ENCODE measurements at regions not wholly inside any gene's neighbourhood (a gene's known extent, or its start where the extent isn't known, plus 50 kb on each side); places are given as distances from the start of the nearest gene placed in this dataset.

DNA sequence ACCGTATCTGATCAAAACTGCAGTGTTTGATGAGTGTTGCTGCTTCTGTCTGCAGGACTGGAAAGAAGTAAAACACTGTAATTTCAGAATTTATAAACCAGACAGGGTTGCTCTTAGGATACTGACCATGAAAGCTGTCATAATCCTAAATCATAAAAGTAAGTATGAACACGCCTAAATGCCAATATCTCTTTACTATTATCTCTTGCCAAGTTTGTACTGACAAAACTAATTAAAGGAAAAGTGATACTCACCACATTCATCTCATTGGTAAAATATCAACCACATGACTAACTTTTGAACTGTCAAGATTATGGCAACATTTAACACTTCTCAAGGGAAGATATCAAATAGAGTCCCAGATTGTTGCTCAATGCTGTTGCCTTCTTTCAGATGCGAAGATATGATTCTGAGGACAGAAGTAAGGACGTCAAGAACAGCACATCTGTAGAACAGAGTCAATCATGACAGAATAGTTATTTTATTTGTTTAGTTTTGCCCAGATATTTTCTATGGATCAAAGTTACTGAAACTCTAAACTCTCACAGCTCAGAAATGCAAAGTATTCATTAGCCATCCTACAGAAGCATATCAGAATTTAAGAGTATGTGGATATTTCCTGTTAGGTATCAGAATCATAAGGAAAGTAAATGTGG lies 61.4 kb upstream of the COL8A1 start:
- H3K4me1 ChIP-seq (ENCODE audit: control insufficient read depth in 2 of 3, insufficient read depth in 2 of 3, low read depth in 1 of 3, low read length in 3 of 3), result no peaks in the 10 kb centered on the region
- no peaks in the 10 kb centered on the region for H3K36me3 ChIP-seq (ENCODE audit: control insufficient read depth in 2 of 3, insufficient read depth in 3 of 3, low read length in 3 of 3)
- peaks cover 0 to 5% (median 0%) of the 10 kb centered on the region in 3 donors for H3K9me3 ChIP-seq (ENCODE audit: control insufficient read depth in 2 of 3, insufficient read depth in 1 of 3, low read length in 3 of 3)
- FAIRE-seq (no peak), DNase-seq (no peak)
- H3K4me3 ChIP-seq (ENCODE audit: low read length in 3 of 3), result no peak overlapping the region
- H3K27me3 ChIP-seq (ENCODE audit: control insufficient read depth, insufficient read depth, low read length), result no peaks in the 10 kb centered on the region
- intact Hi-C loops (cut with DNase I), result no loop called here
- no peak overlapping the region for H3K27ac ChIP-seq (ENCODE audit: low read depth in 2 of 2, low read length in 2 of 2)
- H3K9ac ChIP-seq (ENCODE audit: low read length in 3 of 3), result no peak overlapping the region
- TF ChIP-seq, protein P1, sequence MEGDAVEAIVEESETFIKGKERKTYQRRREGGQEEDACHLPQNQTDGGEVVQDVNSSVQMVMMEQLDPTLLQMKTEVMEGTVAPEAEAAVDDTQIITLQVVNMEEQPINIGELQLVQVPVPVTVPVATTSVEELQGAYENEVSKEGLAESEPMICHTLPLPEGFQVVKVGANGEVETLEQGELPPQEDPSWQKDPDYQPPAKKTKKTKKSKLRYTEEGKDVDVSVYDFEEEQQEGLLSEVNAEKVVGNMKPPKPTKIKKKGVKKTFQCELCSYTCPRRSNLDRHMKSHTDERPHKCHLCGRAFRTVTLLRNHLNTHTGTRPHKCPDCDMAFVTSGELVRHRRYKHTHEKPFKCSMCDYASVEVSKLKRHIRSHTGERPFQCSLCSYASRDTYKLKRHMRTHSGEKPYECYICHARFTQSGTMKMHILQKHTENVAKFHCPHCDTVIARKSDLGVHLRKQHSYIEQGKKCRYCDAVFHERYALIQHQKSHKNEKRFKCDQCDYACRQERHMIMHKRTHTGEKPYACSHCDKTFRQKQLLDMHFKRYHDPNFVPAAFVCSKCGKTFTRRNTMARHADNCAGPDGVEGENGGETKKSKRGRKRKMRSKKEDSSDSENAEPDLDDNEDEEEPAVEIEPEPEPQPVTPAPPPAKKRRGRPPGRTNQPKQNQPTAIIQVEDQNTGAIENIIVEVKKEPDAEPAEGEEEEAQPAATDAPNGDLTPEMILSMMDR (IDR thresholded peaks at IDR 0.05; ENCODE audit: borderline replicate concordance, extremely low read depth, insufficient read depth), result no peak

DNA sequence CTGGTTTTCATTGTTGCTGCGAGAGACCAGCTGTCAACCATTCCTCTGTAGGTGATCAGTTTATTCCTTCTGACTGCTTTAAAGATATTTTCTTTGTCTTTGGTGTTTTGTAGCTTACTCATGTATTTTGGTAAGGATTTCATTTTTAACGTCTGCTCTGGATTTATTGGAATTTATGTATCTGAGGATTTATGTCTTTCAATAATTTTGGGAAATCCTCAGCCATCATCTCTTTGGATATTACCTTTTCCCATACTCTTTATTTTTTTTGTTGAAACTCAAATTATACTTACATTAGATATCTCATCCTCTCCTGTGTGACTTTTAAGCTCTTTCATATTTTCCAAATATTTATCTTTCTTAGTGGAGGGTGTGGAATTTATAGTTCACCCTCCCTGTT lies 62.7 kb upstream of the COL8A1 start:
- intact Hi-C loops (cut with DNase I), result no loop called here
- no peaks in the 10 kb centered on the region for H3K4me1 ChIP-seq (ENCODE audit: control insufficient read depth in 2 of 3, insufficient read depth in 2 of 3, low read depth in 1 of 3, low read length in 3 of 3)
- DNase-seq, result no peak
- H3K9ac ChIP-seq (ENCODE audit: low read length in 3 of 3), result no peak overlapping the region
- H3K9me3 ChIP-seq (ENCODE audit: control insufficient read depth in 2 of 3, insufficient read depth in 1 of 3, low read length in 3 of 3), result peaks cover 0 to 5% (median 0%) of the 10 kb centered on the region in 3 donors
- H3K27ac ChIP-seq (ENCODE audit: low read depth in 2 of 2, low read length in 2 of 2), result no peak overlapping the region
- TF ChIP-seq, protein P1 (IDR thresholded peaks at IDR 0.05; ENCODE audit: borderline replicate concordance, extremely low read depth, insufficient read depth), result no peak
- H3K27me3 ChIP-seq (ENCODE audit: control insufficient read depth, insufficient read depth, low read length), result no peaks in the 10 kb centered on the region
- no peak overlapping the region for H3K4me3 ChIP-seq (ENCODE audit: low read length in 3 of 3)
- H3K36me3 ChIP-seq (ENCODE audit: control insufficient read depth in 2 of 3, insufficient read depth in 3 of 3, low read length in 3 of 3), result no peaks in the 10 kb centered on the region
- no peak for FAIRE-seq

GRCh38 chr3:99570061-99570460 lies 68.3 kb upstream of the COL8A1 start:
- intact Hi-C loops (cut with DNase I), result no loop called here
- H3K4me1 ChIP-seq (ENCODE audit: control insufficient read depth in 2 of 3, insufficient read depth in 2 of 3, low read depth in 1 of 3, low read length in 3 of 3), result no peaks in the 10 kb centered on the region
- TF ChIP-seq, protein P1 (IDR thresholded peaks at IDR 0.05; ENCODE audit: borderline replicate concordance, extremely low read depth, insufficient read depth), result no peak
- FAIRE-seq (no peak), DNase-seq (no peak)
- H3K9me3 ChIP-seq (ENCODE audit: control insufficient read depth in 2 of 3, insufficient read depth in 1 of 3, low read length in 3 of 3), result peaks cover 0 to 3% (median 0%) of the 10 kb centered on the region in 3 donors
- H3K27me3 ChIP-seq (ENCODE audit: control insufficient read depth, insufficient read depth, low read length), result no peaks in the 10 kb centered on the region
- H3K27ac ChIP-seq (ENCODE audit: low read depth in 2 of 2, low read length in 2 of 2), result no peak overlapping the region
- no peak overlapping the region for H3K9ac ChIP-seq (ENCODE audit: low read length in 3 of 3)
- no peak overlapping the region for H3K4me3 ChIP-seq (ENCODE audit: low read length in 3 of 3)
- no peaks in the 10 kb centered on the region for H3K36me3 ChIP-seq (ENCODE audit: control insufficient read depth in 2 of 3, insufficient read depth in 3 of 3, low read length in 3 of 3)

All from kidney (tissue), 13 donors.